GM18517 (cell line): ENCODE measurements at regions not wholly inside any gene's neighbourhood (a gene's known extent, or its start where the extent isn't known, plus 50 kb on each side); places are given as distances from the start of the nearest gene placed in this dataset.
"Not testable (repeated sequence)": the region's sequence is repeated elsewhere in the genome, so short reads cannot be mapped to it uniquely, and the experiment has no call there.

Source experiments
- ATAC-seq: cut with Tn5 transposase; IDR thresholded peaks from one replicate; pipeline ENCODE4 v1.9.1; 2021; ENCODE audit warnings: mild to moderate bottlenecking, moderate library complexity; ENCODE audit not compliant: unreplicated experiment

DNA sequence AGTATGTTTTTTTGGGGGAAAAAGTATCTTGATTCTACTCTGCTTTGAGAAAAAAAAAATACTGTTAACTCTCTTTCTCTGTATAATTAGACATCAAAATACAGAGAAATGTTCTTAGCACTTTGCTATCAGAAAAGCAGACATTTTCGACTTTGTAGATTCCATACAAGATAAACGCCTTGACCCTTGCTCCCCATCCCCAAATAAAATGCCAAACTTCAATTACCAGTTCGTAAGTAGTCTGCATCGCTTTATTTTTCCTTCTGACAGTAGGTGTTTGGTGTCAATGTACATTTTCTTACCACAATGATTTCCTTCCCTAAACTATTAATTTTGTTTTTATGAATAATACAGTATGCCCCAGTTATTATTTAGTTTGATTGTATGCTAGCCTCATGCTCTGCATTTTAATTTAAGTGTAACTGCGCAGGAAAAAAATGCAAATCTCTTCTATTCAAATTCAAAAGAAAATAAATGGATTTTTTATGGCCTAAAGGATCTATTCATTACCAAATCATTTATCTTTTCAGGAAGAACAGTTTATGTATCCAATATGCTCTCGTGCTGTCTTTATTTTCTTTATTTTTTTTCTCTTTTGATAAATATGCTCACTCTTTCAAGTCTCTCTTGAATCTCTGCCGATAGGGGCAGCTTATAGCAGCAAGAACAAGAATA, 84.8 kb upstream of the ZNF217 start:
- ATAC-seq: no peak

DNA sequence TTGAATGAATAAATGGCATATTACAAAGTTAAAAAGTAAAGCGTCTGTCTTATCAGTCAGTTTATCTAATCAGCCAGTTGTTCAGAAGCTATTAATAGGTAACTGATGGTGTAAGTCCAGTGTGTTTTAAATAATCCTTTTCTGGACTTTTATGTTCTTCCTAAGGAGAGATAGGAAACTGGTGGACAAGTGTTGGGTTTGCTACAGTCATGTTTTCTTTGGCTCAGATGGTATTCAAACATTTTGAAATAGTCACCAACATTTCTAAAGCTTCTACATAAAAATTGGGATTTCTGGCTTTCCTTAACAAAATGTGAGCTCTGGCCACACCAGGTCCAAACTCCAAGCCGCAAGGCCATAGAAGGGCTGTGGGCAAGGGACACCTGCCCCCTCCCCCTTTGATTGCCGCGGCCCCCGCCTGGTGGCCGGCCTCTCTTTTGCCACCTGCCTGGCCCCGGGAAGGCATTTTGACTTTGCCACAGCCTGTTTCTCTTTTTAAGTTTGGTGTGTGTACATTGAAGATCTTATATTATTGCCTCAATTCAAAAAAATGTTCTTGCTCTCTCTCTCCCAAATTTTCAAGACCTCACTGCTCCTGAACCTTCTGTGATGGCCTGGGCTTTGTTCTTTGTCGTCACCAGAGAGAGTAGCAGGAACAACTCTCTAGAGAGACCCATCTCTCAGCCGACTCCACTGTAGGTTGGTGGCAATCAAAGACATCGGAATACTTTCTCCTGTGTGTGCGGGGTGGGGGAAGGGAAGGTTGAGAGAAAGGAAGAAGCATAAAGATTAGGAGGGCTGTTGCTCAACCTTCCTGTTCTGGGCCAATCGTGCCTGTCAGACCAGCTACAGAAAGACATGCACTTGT, 84.0 kb upstream of the ZNF217 start:
- no peak for ATAC-seq

DNA sequence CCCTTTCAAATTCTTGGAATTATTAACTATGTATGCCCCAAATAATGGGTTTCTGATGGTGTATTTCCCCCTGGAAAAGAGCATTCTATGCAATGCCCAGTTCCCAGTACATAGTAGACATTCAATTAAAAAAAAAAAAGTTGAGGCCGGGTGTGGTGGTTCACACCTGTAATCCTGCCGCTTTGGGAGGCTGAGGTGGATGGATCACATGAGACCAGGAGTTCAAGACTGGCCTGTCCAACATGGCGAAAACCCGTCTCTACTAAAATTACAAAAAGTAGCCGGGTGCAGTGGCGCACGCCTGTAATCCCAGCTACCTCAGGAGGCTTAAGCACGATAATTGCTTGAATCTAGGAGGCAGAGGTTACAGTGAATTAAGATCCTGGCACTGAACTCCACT, 83.3 kb upstream of the ZNF217 start:
- no peak for ATAC-seq

DNA sequence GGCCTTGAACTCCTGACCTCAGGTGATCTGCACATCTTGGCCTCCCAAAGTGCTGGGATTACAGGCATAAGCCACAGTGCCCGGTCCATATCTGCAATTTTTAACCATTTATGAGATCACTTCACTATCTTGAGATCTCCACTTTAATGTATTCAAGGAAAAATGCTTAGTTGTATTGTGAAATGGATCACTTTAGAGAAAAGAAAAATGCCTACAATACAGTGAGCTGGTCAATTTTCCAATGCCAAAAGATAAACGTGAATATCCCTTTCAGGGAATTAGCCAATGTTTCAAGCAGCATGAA, 82.8 kb upstream of the ZNF217 start:
- ATAC-seq: no peak

DNA sequence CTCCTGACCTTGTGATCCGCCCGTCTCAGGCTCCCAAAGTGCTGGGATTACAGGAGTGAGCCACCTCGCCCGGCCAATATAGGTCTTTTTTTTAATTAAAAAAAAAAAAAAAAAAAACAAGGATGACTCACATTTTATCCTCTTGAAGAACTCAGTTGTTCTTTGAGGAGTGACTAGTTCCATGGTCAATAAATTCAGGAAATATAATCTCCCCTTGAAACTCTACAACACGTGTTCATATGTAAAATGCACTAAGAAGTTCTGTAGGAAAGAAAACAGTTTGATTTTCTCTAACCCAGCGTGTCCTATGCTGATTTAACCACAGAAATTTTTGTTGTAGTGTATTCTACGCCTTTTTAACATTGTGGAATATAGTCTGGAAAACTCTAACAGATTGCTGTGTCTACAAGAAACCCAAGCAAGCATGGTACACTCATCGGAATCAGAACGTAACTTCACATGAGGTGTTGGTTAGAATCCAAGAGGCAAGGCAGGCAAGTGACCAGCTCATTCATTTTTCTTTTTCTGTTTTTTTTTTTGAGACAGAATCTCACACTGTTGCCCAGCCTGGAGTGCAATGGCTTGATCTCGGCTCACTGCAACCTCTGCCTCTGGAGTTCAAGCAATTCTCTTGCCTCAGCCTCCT, 79.0 kb upstream of the ZNF217 start:
- no peak for ATAC-seq

DNA sequence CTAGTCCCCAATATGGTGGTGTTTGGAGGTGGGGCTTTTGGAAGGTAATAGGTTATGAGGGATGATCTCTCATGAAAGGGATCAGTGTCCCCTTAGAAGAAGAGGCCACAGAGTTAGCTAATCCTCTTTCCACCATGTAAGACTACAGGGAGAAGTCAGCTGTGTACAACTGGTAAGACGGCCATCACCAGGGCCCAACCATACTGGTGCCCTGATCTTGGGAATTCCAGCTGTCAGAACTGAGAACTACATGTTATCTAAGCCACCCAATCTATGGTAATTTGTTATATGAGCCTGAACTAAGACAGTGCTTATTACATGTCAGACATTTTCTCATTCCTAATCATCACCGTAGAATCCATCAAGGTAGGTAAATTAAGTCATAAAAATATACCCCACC, 77.7 kb upstream of the ZNF217 start:
- ATAC-seq: no peak

DNA sequence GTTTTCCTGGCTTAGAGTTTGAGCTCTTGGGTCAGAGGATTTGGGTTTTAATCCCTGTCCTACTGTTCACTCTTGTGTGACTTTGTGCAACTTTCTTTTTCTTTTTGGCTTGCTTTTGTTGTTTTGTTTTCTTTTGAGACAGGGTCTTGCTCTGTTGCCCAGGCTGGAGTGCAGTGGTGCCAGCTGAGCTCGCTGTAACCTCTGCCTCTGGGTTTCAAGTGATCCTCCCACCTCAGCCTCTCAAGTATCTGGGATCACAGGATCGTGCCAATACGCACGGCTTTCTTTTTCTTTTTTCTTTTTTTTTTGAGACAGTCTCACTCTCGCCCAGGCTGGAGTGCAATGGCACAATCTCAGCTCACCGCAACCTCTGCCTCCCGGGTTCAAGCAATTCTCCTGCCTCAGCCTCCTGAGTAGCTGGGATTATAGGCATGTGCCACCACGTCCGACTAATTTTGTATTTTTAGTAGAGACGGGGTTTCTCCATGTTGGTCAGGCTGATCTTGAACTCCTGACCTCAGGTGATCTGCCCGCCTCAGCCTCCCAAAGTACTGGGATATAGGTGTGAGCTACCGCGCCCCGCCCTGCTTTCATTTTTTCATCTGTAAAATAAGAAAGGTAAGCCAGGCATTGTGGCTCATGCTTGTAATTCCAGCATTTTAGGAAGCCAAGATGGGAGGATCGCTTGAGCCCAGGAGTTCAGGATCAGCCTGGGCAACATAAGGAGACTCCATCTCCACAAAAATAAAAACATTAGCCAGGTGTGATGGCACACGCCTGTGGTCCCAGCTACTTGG, 76.1 kb upstream of the ZNF217 start:
- ATAC-seq: not testable (repeated sequence)

DNA sequence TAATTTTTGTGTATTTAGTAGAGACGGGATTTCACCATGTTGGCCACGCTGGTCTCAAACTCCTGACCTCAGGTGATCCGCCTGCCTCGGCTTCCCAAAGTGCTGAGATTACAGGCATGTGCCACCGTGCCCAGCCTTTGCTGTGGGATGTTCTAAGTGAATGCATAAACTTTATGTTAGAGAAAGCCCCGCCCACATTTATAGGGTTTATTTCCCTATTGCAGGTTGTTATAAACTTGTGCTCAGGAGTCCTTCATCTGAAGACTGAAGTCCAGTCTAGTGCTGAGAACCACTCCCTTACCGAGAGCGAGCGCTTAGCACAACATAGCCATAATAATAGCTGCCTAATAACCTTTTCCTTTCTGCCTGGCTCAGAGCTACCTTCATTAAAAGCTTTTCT, 75.4 kb upstream of the ZNF217 start:
- ATAC-seq: no peak

DNA sequence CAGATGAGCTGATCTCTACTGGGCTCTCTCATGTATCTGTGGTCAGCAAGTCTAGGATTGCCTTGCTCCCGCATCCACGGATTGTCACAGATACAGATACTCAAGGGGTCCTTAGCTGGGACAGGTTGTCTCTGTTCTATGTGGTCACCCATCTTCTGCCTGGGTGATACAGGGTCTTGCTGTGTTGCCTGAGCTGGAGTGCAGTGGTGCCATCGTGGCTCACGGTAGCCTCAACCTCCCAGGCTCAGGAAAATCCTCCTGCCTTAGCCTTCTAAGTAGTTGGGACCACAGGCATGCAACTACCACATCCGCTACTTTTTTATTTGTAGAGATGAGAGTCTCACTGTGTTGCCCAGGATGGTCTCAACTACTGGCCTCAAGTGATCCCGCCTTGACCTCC, 72.5 kb upstream of the ZNF217 start:
- no peak for ATAC-seq

DNA sequence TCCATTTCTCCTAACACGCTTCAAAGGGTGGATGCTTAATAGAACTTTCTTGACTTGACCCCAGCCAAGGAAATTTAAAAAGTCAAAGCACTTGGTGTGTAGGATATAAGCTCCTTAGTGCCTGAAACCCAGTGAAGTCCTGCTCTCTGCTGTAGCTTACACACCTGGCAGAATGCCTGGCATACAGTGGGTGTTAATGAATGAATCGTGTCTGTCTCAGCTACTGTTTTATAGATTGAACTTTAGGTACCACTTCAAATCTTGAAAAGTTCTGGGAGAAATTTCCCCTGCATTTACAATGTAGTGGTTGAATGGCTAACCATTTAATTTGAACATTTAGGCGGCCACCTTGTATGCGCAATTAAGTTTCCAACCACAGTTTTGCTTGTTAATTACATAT, 70.5 kb upstream of the ZNF217 start:
- ATAC-seq: no peak

DNA sequence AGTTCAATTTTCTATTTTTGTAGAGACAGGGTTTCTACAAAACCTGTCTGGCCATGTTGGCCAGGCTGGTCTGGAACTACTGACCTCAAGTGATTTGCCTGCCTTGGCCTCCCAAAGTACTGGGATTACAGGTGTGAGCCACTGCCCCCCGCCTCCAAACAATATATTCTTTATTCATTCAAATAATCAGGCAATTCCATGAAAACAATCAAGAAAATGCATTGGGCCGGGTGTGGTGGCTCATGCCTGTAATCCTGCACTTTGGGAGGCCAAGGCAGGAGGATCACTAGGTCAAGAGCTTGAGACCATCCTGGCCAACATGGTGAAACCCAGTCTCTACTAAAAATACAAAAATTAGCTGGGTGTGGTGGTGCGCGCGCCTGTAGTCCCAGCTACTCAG, 69.9 kb upstream of the ZNF217 start:
- ATAC-seq: not testable (repeated sequence)

DNA sequence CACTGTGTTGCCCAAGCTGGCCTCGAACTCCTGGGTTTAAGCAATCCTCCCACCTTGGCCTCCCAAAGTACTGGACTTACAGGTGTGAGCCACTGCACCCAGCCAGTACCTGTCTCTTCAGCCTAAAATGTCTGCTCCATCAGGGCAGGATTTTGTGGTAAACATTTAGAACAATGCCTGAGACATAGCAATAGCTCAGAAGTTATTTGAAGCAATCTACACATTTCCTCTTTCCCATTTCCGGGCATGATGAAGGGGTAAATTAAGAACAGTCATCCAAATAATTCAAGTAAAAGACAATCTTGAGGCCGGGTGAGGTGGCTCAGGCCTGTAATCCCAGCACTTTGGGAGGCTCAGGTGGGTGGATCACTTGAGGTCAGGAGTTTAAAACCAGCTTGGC, 69.0 kb upstream of the ZNF217 start:
- no peak for ATAC-seq

DNA sequence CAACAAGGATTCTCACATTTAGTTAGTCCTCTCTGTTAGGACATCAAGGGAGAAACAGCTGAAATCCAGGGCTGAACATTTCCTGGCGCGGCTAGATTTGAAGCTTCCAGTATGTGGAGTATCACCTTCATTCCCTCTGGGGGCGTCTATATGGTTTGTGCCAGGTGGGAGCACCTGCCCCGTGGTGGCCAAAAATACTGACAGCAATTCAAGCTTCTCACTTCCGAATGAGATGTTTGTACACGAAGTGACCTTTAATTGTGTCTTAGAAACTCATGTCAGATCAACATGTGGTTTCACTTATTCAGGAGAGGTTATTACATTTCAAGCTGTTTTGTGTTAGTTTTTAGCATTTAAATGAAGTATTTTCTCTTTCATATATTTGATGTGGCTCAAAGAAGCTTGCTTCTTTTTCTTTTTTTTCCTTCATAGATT, 67.3 kb upstream of the ZNF217 start:
- no peak for ATAC-seq

DNA sequence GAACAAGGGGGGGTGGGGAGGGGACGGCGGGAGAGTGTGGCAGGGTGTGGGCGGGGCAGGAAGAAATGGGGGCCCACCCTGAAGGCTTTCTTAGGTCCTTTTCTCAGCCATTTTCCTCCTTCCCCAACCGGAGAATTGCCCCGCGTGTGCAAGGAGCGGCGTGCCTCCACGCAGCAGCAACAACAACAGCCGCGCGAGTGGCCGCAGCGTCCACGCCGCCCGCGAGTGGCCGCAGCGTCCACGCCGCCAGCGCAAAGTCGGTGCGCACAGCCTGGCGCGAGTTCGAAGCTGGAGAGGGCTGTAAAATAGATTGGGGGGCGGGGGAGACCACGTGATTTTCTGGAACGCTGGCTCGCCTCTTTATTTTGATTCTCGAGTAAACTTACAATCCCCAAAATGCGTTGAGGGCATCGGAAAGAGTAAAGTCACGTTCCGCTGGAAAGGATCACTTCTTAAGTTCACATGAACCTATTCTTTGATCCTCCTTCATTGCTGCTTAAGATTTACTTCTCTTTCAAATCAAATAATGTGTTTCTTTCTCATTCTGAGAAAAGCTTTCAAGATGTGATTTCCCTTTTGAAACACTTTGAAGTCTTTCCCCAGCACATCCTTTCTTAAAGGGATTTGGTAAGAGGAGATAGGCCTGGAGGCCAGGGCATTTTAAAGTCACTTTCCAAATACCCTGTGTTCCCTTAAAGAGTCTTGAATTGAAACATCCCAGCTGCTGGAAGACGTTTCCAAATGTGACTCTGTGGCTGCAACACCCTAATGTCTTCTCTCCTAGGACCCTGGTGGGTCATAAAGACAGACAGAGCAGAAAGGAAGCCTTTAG, 66.7 kb upstream of the ZNF217 start:
- ATAC-seq: no peak

DNA sequence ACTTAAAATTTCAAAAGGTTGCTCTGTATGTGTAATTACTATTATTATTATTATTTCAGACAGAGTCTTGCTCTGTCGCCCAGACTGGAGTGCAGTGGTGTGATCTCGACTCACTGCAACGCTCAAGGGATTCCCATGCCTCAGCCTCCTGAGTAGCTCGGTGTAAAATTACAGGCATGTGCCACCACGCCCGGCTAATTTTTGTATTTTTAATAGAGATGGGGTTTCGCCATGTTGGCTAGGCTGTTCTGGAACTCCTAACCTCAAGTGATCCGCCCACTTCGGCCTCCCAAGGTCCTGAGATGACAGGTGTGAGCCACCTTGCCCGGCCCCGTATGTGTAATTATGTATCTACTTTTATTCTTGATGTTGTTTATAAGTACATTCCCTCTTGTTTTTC, 65.3 kb upstream of the ZNF217 start:
- ATAC-seq: no peak

DNA sequence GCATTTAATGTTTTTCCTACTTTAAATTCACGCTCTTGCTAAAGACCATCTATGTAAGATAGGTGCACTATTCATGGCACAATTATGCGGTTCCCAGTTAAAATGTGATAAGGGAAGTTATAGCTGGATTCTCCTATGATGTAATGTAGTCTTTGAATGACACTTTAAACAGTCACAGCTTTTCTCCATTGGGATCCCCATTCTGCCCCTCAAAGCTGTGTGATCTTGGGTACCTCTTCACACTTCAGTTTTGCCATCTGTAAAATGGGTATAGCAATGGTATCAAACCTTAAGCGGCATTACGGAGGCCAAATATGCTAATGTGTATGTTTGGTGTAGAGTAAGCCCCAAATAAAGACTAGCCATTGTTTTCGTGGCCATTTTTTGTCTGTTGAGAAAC, 64.7 kb upstream of the ZNF217 start:
- no peak for ATAC-seq

DNA sequence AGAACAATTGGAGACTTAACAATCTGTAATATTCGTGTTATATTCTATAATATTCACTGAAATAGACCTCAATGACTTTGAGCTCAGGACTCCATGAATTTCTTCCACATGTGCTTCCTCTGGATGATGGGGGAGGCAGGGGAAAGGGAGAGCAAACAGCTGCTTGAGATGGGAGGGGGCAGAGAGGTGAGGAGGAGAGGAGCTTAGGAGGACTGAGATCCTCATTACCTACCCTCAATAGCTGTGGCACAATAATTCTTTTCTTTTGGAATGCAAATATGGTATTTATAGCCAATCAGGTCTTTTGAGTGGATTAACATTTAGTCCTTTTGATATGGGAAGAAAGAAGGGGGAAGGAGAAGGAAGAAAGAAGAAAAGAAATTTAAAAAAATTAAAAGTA, 64.1 kb upstream of the ZNF217 start:
- no peak for ATAC-seq

DNA sequence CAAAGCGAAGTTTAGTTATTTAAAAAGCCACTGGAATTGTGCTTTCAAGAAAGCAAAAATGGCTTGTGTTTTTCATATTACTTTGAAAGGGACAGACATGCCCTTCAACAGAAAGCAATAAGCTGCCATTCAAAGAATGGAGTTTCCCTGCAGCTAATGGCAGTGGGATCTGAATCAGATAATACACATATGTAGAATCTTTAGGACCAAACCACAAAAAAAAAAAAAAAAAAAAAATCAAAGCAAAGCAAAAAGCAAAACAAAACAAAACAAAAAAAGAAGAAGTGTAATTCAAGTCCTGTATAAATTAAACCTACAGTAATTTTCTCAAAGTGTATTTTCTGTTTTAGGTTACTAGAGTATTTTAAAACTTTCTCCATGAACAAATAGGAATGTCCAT, 63.6 kb upstream of the ZNF217 start:
- ATAC-seq: no peak

DNA sequence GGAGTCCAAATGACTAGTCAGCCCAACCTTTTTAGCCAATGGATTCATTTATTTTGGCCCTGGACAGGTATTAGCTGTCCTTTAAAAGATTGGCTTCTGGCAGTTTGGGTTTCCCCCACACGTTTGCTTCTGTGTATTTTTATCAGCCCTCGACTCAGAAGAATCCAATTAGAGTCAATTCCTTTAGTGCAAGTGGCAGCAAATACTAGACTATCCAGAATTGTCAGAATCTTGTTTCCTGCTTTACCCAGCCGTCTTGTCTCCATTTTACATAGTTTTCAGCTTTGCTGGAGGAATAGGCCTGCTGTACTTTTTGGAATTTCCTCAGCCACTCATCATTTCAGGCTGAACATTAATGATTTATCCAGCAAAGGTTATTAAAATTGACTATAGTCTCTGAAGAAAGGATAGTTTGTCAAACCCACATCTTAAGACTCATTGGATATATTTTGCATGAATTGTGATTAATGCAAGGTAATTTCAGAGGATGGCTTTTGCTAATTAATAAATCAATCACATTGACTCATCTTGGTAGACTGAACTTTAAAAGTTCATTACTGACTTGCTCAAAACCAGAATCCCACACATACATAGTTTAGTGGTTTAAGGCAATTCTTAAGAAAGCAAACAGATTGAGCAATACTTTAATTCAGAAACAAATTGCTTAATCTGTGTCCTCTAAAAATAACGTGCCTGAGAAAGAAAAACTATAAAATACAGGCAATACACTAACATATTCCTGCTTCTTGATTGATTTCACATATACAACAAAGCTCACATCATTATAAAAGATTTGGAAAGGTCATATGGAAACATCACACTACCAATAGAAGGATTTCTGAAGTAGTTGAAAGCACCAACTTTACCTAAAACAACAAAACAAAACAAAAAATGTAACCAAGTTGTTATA, 62.9 kb upstream of the ZNF217 start:
- no peak for ATAC-seq
